Adrenal gland (tissue), 9 donors: ENCODE measurements at regions not wholly inside any gene's neighbourhood (a gene's known extent, or its start where the extent isn't known, plus 50 kb on each side); places are given as distances from the start of the nearest gene placed in this dataset.
"Not testable (repeated sequence)": the region's sequence is repeated elsewhere in the genome, so short reads cannot be mapped to it uniquely, and the experiment has no call there.

Experiments
- DNase-seq, 7 donors: peaks; one replicate each; pipeline ENCODE4 v3.0.0-alpha.2; 2019 to 2020
- H3K27ac ChIP-seq, 5 donors: fragments of 200-600 bp; sonication (generic) in 4 of 5; 1 replicate in 3 of 5; 2 replicates in 2 of 5; pipeline versions ENCODE4 v1.5.1 to v1.8.0; 2016 to 2020; ENCODE audit warnings: mild to moderate bottlenecking in 1 of 5
- H3K27me3 ChIP-seq: fragments of 200-600 bp; 2 replicates; pipeline ENCODE4 v1.8.0; 2021
- H3K36me3 ChIP-seq, 2 donors: fragments of 200-600 bp; replicated peaks in 1 of 2; 1 replicate in 1 of 2; 2 replicates in 1 of 2; pipeline versions ENCODE4 v1.5.1 to v1.8.0; 2018 to 2022
- H3K4me1 ChIP-seq, 2 donors: fragments of 200-600 bp; replicated peaks in 1 of 2; 1 replicate in 1 of 2; 2 replicates in 1 of 2; pipeline versions ENCODE4 v1.5.1 to v1.8.0; 2018 to 2021
- H3K4me3 ChIP-seq, 4 donors: fragments of 200-600 bp; sonication (generic) in 3 of 4; one replicate each; pipeline ENCODE4 v1.5.1; 2016 to 2018
- H3K9me3 ChIP-seq, 3 donors: fragments of 200-600 bp; sonication (generic) in 1 of 3; replicated peaks in 1 of 3; 1 replicate in 2 of 3; 2 replicates in 1 of 3; pipeline versions ENCODE4 v1.5.1 to v1.8.0; 2016 to 2021
- CTCF ChIP-seq, 6 experiments: fragments of 450-650 bp in 4 of 6; fragments of 200-600 bp in 2 of 6; sonication (generic) in 1 of 6; IDR thresholded peaks; 1 replicate in 5 of 6; 2 replicates in 1 of 6; pipeline versions ENCODE4 v1.5.1 to v1.8.0; 2016 to 2021; ENCODE audit warnings: antibody characterized with exemption in 6 of 6, mild to moderate bottlenecking in 2 of 6, moderate library complexity in 1 of 6
- POLR2A ChIP-seq, 2 donors: fragments of 450-650 bp; IDR thresholded peaks; one replicate each; pipeline ENCODE4 v1.6.1; 2017; ENCODE audit warnings: antibody characterized with exemption in 2 of 2, mild to moderate bottlenecking in 2 of 2, moderate library complexity in 1 of 2
- WGBS, 4 donors: extraction: QIAGEN DNeasy Blood & Tissue Kit in 2 of 4; methylation state at CpG; one replicate each; pipeline versions ENCODE4 v1.1.5 to v1.1.7; 2013 to 2017; 5-methylcytosine and 5-hydroxymethylcytosine counted together
- intact Hi-C, 2 donors: fragments of 100-400 bp; cut with DNase I; formaldehyde crosslinking; loops; one replicate each; pipeline versions ENCODE4 v1.14.1 to v1.15.0; 2022 to 2023
- donor health status: healthy with polysubstance abuse.
- donor health status: Bipolar disorder and iron deficiency.
- donor health status: DM: yes; HTN: yes; CAD: no.
- donor health status: DM: no; HTN: no; CAD: no.
- donor health status: DM: no; HTN: no; CAD: no.

DNA sequence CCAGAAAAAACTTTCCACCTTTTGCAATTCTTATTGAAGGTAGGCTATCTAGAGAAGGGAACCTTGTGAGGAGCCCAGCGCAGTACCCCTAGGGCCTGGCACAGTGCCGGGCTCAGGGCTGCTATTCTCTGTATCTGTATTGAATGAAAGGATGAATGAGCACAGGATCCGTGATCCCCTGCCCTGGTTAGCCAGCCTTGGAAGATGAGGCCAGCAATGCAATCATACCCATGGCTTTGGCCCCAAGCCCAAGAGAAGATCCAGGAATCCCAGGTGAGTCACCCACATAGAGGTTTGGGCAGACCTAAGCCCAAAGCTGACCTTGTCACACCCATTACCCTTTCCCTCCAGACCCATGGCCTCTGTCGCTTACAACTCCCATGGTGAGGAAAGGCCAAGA lies 92.5 kb upstream of the CD82 start:
- Histone ChIP-seq H3K4me3 (no peak overlapping the region), H3K9me3 (no peaks in the 10 kb centered on the region), H3K27ac (no peak overlapping the region), H3K36me3 (no peaks in the 10 kb centered on the region), H3K4me1 (no peaks in the 10 kb centered on the region), H3K27me3 (peaks cover 3% of the 10 kb centered on the region)
- 54 to 93% (median 69%) methylated on average over 3 to 4 of the region's 4 CpGs for WGBS, 4 donors
- intact Hi-C loops = no loop called here
- TF ChIP-seq POLR2A (IDR thresholded peaks at IDR 0.05) (no peak), CTCF (IDR thresholded peaks at IDR 0.05) (no peak)
- no peak for DNase-seq

DNA sequence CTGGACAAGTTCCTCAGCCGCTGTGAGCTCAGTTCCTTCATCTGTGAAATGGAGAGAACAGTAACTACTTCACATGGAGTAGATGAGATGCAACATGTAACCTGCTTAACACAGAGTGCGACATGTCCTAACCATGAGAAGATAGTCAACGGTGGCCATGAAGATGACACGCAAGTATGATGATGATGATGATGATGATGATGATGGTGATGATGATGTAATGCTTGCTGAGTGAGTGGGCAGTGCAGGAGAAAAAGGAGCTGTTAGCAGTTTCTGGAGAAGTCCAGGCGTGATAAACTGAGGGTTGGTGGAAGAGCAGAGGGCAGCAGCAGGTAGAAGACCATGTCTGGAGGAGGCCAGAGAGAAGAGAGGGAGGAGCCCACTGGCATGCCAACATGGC lies 90.8 kb upstream of the CD82 start:
- WGBS, 4 donors = 87 to 96% (median 90%) methylated on average over 5 of the region's 5 CpGs
- Histone ChIP-seq H3K27ac (no peak overlapping the region), H3K9me3 (no peaks in the 10 kb centered on the region), H3K36me3 (no peaks in the 10 kb centered on the region), H3K27me3 (peaks cover 3% of the 10 kb centered on the region), H3K4me1 (no peaks in the 10 kb centered on the region), H3K4me3 (no peak overlapping the region)
- intact Hi-C loops = no loop called here
- no peak for DNase-seq
- no peak for TF ChIP-seq POLR2A (IDR thresholded peaks at IDR 0.05)
- TF ChIP-seq CTCF (IDR thresholded peaks at IDR 0.05) = no peak

GRCh38 chr11:44475114-44475686 lies 90.3 kb upstream of the CD82 start:
- TF ChIP-seq CTCF (IDR thresholded peaks at IDR 0.05) (no peak), POLR2A (IDR thresholded peaks at IDR 0.05) (no peak)
- H3K36me3 ChIP-seq = no peaks in the 10 kb centered on the region
- H3K4me1 ChIP-seq = no peaks in the 10 kb centered on the region
- H3K9me3 ChIP-seq = no peaks in the 10 kb centered on the region
- H3K27me3 ChIP-seq = peaks cover 3% of the 10 kb centered on the region
- intact Hi-C loops = no loop called here
- no peak overlapping the region for H3K4me3 ChIP-seq
- H3K27ac ChIP-seq = no peak overlapping the region
- 53 to 69% (median 58%) methylated on average over 4 to 10 of the region's 10 CpGs for WGBS, 4 donors
- no peak for DNase-seq

GRCh38 chr11:44482338-44482737 lies 83.1 kb upstream of the CD82 start:
- H3K27me3 ChIP-seq, H3K36me3 ChIP-seq, DNase-seq, H3K4me3 ChIP-seq, H3K4me1 ChIP-seq, H3K9me3 ChIP-seq, H3K27ac ChIP-seq, intact Hi-C loops: not testable (repeated sequence)
- WGBS, 4 donors = 77 to 83% (median 82%) methylated on average over 4 of the region's 4 CpGs

GRCh38 chr11:44483919-44484610 lies 81.4 kb upstream of the CD82 start:
- H3K9me3 ChIP-seq = no peaks in the 10 kb centered on the region
- no peak overlapping the region for H3K4me3 ChIP-seq
- H3K36me3 ChIP-seq = no peaks in the 10 kb centered on the region
- intact Hi-C loops = no loop called here
- H3K27ac ChIP-seq = no peak overlapping the region
- H3K4me1 ChIP-seq = no peaks in the 10 kb centered on the region
- peak in 2 of 7 donors; percentile 21 to 26 for DNase-seq
- TF ChIP-seq POLR2A (IDR thresholded peaks at IDR 0.05) (no peak), CTCF (IDR thresholded peaks at IDR 0.05) (peak in 2 of 6 experiments; percentile 11 to 19)
- H3K27me3 ChIP-seq = no peaks in the 10 kb centered on the region
- 76 to 82% (median 79%) methylated on average over 5 to 10 of the region's 10 CpGs for WGBS, 4 donors
